Vagina (tissue), 2 donors: ENCODE measurements at regions not wholly inside any gene's neighbourhood (a gene's known extent, or its start where the extent isn't known, plus 50 kb on each side); places are given as distances from the start of the nearest gene placed in this dataset.

ENCODE experiments used
- POLR2A ChIP-seq, 2 donors: fragments of 450-650 bp; IDR thresholded peaks; one replicate each; pipeline ENCODE4 v1.6.1; 2017; ENCODE audit warnings: antibody characterized with exemption in 2 of 2, mild to moderate bottlenecking in 2 of 2, moderate library complexity in 2 of 2
- TF ChIP-seq, protein P1 (sequence below), 3 experiments: fragments of 450-650 bp in 2 of 3; fragments of 200-600 bp in 1 of 3; sonication (generic) in 1 of 3; IDR thresholded peaks; one replicate each; pipeline ENCODE4 v1.5.1; 2017 to 2019; ENCODE audit warnings: antibody characterized with exemption in 3 of 3, mild to moderate bottlenecking in 2 of 3, moderate library complexity in 2 of 3

- no peak for TF ChIP-seq POLR2A (IDR thresholded peaks at IDR 0.05)
- TF ChIP-seq, protein P1, sequence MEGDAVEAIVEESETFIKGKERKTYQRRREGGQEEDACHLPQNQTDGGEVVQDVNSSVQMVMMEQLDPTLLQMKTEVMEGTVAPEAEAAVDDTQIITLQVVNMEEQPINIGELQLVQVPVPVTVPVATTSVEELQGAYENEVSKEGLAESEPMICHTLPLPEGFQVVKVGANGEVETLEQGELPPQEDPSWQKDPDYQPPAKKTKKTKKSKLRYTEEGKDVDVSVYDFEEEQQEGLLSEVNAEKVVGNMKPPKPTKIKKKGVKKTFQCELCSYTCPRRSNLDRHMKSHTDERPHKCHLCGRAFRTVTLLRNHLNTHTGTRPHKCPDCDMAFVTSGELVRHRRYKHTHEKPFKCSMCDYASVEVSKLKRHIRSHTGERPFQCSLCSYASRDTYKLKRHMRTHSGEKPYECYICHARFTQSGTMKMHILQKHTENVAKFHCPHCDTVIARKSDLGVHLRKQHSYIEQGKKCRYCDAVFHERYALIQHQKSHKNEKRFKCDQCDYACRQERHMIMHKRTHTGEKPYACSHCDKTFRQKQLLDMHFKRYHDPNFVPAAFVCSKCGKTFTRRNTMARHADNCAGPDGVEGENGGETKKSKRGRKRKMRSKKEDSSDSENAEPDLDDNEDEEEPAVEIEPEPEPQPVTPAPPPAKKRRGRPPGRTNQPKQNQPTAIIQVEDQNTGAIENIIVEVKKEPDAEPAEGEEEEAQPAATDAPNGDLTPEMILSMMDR (IDR thresholded peaks at IDR 0.05): no peak
Observed at GRCh38 chr12:87116780-87117179, 860.6 kb upstream of the MGAT4C start.
